Activated naive CD8-positive, alpha-beta T cell treated with anti-CD3 and anti-CD28 coated beads, Interleukin-2, amount 50 U/mL, for 16 hours (primary cell): ENCODE measurements at regions not wholly inside any gene's neighbourhood (a gene's known extent, or its start where the extent isn't known, plus 50 kb on each side); places are given as distances from the start of the nearest gene placed in this dataset.

Source experiments
- DNase-seq: peaks from one replicate; pipeline ENCODE4 v3.0.0-alpha.2; 2020; ENCODE audit warnings: low read depth, low spot score

DNA sequence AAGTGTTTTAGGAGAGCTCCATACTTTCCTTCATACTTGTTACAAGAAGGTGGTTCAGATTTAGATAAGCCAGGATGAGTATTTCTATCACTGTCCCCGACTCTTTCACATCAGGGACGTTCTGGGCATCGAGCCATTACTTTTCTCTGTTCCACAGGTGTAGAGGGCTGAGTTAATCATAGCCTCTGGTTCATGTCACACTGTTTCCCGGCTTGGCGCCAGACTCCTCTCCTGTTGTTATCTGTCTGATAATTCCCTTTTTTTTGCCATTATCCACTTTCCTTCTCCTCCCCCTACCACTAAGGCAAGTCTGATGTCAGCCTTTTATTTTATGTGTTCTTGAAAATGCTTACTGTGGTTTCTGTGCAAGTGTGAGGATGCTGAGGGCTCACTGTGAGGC is 593.4 kb downstream of the UTRN start:
- DNase-seq, result no peak

DNA sequence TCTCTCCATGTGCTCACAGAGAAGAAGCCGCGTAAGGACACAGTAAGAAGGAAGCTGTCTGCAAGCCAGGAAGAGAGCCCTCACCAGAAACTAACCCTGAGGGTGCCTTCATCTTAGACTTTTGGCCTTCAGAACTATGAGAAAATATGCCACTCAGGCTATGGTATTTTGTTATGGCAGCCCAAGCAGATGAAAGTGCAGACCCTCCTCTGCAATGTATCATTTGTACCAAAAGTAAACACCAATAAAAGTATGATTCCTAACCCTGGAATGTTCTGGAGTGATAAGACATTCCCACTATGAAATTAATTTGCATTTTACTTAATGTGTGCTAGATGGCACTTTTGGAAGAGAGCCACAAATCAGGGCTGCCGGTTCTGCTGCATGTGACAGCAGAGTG is 594.3 kb downstream of the UTRN start:
- no peak for DNase-seq

DNA sequence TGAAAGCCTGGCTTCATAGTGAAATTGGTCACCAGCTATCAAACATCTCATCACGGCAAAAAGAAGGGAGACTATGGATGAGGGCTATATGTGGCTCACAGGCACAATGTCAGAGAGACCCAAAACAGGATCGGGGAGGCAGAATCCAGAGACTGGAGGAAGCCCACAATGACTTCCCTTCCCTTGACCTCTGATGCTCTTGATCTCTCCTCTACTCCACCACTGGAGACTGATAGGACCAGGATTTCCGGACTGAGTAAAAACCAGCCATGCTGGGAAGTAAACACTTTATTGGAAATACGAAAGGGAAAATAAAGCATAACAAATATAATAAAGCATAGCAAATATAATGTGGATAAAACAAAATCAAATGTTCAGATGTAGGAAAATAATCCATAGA is 597.3 kb downstream of the UTRN start:
- no peak for DNase-seq

DNA sequence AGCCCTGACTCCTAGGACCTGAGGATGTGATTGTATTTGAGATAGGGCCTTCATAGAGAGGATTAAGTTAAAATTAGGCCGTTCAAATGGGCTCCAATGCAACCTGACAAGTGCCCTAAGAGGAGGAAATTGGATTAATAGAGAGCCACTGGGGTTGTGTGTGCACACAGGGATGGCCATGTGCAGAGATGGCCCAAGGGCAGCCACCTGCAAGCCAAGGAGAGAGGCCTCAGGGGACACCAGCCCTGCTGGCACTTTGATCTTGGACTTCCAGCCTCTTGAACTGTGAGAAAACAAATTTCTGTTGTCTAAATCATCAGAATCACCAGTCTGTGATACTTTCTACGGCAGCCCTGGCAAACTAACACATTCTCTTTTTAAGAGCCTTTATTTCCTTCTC is 598.8 kb downstream of the UTRN start:
- DNase-seq, result no peak

DNA sequence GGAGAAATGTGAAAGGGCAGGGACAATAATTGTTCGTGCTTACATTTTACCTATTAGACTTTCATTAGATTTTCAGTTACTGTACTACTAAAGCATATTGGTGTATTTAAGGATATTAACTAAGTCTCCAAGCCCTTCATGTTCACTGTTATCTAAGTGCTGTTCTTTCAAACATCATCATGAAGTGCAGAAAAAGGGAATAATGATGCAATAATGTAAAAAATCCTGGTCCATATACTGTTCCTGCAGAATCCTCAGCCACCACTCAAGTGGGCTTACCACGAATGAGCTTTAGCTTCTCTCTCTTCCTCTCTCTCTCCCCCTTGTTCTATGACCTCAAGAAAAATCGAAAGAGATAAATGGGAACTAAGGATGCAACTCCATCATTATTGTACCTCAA is 600.7 kb downstream of the UTRN start:
- DNase-seq, result no peak

DNA sequence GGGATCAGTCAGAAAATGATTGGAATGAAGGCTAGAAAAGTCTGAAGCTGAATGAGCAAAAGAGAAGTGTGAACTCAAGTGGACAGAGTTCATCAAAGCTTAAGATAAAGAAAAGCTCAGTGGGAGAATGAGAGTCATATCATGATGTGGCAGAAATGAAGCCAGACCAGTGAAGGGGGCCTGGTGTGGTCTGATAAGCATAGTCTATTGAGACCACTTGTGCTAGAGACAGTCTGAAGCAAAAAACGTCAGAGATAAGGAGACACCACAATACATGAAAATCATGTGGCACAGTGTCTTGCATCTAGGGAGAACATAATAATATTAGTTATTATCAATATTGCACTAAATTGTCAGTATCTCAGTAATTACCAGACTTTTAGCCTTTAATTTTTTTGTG is 601.5 kb downstream of the UTRN start:
- DNase-seq, result no peak

DNA sequence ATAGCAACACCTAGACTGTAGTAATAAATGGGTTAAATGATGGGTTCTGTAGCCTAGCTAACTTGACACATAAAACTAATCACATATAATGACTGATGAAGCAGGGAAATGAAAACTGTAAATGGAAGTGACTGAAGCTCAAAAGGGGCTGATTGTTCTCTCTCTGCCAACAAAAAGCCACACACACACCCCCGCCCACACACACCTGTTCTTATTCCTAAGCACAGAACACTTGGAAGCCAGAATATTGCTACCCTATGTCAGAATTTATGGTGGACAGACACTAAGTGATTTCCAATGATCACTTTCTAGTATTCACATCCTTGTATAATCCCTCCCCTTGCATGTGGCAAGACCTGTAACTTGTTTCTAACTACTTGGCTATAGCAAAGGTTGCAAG is 603.5 kb downstream of the UTRN start:
- DNase-seq, result no peak

DNA sequence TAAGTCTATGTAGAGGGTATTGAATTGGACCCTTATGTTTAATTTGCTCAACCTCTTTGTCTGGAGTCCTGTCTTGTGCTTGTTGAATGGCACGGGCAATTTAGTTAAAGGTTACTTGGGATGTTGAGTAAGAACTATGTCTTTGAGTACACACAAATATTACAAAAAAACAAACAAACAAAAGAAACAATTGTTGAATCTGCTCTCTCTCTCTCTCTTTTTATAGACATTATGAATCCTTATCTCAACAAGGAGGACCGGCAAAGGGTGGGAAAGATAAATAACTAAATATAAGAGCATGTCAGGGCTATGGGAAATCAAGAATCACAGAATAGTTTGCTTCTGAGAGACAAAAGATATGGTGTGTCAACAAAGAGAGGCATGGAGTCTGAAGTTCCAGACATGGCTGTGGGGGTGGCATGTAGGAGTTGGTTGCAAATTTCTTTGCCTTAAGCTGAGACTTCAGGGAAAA is 608.6 kb downstream of the UTRN start:
- no peak for DNase-seq

DNA sequence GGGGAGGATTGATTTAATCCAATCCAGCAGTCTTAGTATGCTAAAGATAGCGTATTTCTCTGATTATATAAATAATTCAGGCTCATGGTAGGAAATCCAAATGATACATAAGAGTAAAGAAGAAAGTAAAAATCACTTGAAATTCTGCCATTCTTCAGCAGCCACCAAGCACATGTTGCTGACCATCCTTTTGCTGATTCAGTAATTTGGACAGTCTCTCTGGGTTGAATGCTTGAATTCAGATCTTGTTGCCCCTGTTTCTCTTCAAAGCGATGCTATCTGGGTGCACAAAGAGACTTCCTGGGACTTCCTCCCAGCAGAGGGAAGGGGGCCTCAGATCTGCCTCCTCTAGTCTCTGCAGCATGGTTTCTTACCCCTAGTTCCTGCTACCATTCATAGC is 609.1 kb downstream of the UTRN start:
- DNase-seq, result no peak

DNA sequence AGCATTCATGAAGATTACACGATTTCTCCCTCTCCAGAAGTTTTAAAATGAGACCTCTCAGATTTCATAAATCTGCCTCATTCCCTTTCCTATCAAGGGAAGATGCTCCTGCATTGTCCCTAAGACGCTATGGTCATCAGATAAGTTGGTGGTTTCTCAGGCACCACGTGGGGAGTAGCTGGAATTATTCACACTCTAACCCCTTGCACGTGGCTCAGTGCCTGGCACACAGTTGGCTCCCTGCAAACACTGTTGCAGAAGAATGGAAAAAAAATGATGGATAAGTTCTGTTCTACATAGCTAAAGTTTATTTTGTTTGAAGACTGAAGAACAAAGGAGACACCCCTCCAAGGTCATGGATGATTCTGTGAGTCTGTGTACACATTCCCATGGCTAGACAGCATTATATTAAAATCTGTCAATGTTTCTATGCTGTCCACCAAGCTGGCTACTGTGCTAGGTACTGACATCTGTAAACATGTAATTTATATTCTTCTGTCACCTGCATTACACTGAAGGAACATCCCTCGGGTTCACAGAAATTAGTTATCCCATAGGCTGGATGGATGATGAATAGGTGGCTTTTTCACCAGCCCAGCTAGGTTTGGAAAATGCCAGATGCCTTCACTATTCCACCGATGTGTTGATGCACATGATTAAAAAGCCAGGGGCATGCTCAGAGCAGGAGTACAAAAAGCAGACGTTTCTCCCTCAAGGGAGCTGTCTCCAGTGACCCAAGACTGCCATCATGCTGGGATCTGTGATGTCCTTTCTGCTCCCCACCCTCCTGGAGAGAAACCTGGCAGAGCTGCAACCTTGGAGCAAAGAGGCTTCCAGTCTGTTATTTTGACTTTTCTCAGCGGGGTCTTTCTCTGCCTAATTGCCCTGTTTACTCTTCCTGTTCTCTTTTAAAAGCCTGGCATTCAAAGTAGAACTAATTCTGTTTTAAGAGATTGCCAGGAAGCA is 610.5 kb downstream of the UTRN start:
- no peak for DNase-seq

DNA sequence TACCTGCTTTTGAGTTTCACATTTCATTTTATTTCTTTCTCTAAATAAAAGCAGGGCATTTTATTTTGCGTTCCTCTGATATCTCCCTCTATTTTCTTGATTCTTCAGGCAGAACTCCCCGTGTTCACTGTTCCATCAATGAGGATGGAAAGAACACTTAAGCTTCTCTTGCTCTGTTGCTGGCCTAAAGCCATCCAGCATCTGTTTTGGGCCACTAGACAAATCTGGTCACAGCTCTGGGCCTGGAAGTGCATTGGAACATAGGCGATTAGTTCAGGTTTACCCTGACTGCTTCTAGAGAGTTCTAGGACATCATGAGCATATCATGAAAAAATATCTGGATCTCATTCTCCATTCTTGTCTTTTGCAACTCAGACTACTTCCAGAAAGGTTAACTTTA is 611.2 kb downstream of the UTRN start:
- DNase-seq, result no peak

DNA sequence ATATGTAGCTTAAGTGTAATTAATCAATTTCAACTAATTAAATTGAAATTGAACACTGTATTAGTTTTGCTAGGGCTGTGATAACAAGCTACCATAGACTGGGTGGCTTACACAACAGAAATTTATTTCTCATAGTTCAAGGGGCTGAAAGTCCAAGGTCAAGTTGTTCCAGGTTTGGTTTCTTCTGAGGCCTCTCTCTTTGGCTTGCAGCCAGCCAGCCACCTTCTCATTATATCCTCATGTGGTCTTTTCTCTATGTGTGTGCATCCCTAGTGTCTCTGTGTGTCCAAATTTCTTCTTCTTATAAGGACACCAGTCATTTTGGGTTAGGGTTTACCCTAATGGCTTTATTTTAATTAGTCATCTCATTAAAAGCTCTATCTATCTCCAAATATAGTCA is 611.7 kb downstream of the UTRN start:
- no peak for DNase-seq

DNA sequence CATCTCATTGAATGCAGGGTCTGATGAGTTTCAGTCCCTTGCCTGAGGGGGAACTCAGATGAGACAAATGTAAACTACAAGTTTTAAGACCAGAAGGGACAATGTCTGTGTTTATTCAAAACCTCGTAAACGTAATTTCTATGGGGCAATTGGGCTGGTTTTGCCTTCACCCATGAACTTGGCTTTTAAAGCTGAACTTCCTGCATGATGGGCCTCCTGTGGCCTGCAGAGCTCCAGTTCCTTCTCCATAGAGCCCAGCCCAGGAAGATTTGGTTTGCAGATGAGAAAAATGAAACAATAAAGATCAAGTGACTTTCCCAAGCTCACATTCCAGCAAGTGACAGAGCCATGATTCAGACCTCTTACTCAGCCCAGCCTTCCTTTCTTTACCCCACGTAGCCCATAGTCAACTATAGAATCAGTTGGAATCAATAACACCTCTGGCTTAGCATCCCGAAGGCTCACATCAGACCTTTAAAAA is 612.3 kb downstream of the UTRN start:
- no peak for DNase-seq

DNA sequence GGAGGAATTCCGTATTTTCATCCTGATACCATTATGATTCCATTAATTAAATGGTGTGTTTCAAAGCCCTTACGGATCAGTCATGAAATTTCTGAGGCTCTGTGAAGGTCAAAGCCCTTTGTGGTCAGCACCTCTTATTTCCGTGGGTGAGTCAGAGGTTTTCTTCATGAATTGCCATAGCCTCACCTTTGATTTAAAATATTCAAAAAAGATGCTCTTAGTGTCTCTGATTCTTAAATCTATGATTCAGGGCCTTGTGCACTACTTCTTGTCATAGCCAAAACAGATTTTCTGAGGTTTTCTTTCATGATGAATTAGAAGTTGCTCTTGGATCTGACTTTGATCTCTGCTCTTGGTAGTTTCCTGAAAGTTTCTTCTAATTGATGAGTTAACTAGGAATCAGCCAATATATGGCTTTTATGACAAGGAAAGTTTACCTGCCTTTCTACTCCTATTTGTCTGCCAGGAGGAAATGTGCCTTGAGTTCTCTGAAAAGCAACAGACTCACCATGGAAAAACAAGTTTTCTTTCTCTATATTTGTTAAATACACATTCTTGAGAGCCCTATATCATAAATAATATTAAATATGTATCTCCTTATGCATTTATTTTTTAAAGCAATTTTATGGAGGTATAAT is 613.0 kb downstream of the UTRN start:
- no peak for DNase-seq

DNA sequence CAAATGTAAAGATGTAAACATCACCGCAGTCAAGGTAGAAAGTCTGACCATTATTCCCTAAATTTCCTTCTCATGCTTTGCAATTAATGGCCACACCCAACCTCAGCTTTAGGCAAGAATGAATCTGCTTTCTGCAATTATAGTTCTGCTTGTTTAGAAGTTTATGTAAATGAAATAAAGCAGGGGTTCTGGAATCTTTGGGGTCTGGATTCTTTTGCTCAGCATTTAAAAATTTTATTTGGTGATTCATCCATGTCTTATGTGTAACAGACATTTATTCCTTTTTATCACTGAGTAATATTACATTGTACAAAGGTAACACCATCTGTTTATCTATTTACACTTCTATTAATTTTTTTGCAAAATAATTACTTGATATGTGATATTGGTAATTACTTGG is 613.6 kb downstream of the UTRN start:
- no peak for DNase-seq

DNA sequence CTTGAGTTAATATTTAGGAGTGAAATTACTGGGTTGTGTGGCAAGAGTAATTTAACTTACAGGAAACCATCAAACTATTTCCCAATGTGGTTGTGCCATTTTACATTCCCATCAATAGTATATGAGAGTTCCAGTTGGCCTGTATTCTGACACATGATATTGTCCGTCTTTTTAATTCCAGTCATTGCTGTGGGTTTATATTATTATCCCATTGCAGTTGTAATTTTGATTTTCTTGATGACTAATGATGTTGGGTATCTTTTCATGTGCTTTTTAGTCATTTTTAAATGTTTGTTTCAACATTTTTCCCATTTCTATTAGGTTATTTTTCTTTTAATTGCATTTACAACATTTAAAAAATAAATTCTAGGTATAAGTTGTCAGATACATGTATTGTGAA is 614.0 kb downstream of the UTRN start:
- DNase-seq, result no peak

DNA sequence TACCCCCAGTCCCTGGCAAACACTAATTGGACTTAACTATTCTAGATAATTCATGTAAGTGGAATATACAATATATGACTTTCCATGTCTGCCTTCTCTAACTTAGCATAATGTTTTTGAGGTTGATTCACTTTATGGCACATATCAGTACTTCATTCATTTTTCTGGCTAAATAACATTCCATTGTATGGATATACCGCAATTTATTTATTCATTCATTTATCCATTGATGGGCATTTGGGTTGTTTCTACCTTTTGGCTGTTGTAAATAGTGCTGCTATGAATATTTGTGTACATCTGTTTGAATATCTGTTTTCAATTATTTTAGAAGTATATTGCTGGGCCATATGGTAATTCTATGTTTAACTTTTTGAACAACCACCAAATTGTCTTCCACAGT is 616.3 kb downstream of the UTRN start:
- DNase-seq, result no peak

DNA sequence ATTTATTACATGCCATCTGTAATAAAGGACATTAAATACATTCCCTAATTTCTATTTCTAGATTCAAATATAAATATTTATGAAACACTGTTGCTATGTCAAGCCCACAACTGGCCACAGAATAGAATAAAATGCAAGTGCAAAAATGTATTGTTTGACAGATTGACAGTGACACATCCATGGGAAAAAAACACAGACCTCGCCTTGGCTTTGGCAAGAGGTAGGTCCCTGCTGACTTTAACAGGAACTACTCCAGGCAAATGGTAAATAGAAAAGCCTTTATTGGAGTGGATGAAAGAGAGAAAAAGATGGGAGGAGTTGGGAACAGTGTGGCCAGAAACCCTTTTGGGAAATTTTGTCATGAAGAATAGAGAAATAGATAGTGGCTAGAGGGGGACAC is 622.9 kb downstream of the UTRN start:
- no peak for DNase-seq

DNA sequence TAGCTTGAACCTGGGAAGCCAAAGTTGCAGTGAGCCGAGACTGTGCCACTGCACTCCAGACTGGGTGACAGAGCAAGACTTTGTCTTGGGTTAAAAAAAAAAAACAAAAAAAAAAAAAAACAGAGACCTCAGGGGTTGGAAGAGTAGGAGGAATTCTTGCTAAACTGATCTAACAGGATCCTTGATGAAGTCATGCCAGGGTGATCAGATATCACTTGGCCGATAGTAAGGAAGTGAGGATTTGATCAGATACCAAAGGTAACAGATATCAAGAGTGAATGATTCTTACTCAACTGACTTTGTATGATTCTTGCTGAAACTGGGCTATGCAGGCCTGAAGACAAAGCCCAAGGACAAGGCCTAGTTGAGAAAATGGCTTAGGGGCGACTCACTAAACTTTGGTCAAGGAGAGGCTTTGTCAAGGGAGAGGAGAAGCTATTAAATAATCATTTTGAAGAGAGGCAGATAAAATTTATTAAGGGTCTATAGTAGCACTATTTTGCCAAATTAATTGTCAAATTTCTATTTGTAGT is 624.7 kb downstream of the UTRN start:
- no peak for DNase-seq

DNA sequence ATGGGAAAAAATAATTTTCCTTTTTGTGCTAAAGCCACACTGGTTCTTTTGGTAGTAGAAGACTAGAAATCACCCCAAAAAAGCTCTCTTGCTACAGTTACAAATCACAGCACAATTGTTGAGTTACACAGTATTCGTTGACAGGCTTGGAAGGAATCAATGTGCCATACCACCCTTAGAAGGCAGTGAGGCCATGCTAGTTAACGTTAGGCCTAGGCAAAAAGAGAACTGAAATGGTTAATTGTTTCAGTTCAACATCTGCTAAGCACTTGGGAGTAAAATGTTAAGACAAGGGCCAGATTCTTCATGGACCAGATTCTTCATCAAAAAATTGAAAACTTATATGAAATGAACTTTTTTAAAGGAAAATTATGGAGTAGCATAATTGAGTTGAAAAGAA is 626.2 kb downstream of the UTRN start:
- DNase-seq, result no peak

DNA sequence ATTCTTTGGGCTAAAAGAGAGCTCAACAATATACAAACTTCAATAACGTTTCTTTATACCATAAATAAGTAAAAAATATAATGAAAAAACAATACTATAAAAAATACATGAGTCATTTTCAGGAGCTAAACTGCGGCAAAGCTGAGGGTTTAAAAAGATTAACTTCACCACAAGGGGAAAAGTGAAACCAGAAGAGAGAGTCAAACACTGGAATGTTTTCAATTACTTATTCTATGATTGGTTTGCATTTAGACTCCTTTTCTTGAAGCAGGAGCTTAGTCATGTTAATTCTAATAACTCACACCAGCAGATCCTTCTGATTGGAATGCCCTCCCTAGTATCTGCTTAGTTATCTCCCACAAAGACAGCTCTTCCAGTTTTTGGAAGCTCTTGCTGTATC is 627.3 kb downstream of the UTRN start:
- DNase-seq, result no peak

DNA sequence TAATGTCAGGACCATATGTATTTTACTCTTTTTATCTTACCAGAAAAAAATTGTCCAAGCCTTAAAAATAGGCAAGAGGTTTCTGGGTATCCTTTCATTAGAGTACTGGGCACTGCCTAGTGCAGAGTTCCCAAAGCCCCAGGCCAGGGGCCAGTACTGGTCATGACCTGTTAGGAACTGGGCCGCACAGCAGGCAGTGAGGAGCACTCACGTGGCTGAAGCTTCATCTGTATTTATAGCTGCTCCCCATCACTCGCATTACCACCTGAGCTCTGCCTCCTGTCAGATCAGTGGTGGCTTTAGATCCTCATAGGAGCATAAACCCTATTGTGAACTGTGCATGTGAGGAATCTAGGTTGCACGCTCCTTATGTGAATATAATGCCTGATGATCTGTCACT is 632.9 kb downstream of the UTRN start:
- DNase-seq, result no peak

DNA sequence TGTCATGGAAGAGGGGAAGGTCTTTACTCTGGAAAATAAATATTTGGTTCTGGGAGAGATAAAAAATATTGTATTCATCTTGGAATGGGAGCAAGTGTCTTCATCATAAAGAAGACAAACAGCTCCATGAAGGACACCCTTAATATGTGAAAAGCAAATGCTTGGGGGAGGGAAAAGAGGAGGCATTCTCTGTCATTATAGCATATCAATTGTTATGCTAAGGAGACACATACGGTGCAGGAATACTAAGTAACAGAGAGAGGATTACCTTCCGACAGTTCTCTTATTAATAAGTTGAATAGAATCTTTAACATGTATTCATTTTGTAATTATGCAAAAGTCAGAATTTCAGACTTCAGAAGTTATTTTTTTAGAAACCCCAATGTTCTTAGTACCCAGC is 634.4 kb downstream of the UTRN start:
- DNase-seq, result no peak
